ENCODE measurements at regions not wholly inside any gene's neighbourhood (a gene's known extent, or its start where the extent isn't known, plus 50 kb on each side); places are given as distances from the start of the nearest gene placed in this dataset.

DNA sequence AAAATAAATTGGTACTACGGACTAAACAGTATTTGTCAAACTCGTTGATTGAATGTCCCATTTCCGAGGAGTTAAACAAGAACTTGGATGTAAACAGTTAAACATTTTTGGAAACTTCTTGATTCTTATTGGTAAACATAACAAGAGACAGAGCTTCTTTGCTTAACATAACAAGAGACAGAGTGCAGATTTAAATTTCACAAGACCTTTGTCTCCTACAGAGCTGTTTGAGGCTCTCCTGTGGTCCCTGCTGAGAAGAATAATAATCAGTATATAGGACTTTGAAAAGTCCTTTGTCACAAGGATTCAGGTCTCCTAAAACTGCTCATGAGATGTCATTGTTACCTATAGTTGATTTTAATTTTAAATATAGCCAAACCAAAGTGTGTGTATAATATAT is 170.6 kb upstream of the C21orf91 start:
- no peak overlapping the region for H3K4me3 ChIP-seq (ENCODE audit: low read depth, low read length)
- TF ChIP-seq, protein P1, sequence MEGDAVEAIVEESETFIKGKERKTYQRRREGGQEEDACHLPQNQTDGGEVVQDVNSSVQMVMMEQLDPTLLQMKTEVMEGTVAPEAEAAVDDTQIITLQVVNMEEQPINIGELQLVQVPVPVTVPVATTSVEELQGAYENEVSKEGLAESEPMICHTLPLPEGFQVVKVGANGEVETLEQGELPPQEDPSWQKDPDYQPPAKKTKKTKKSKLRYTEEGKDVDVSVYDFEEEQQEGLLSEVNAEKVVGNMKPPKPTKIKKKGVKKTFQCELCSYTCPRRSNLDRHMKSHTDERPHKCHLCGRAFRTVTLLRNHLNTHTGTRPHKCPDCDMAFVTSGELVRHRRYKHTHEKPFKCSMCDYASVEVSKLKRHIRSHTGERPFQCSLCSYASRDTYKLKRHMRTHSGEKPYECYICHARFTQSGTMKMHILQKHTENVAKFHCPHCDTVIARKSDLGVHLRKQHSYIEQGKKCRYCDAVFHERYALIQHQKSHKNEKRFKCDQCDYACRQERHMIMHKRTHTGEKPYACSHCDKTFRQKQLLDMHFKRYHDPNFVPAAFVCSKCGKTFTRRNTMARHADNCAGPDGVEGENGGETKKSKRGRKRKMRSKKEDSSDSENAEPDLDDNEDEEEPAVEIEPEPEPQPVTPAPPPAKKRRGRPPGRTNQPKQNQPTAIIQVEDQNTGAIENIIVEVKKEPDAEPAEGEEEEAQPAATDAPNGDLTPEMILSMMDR (IDR thresholded peaks at IDR 0.05; ENCODE audit: borderline replicate concordance, insufficient read depth, low read depth, low read length): no peak

DNA sequence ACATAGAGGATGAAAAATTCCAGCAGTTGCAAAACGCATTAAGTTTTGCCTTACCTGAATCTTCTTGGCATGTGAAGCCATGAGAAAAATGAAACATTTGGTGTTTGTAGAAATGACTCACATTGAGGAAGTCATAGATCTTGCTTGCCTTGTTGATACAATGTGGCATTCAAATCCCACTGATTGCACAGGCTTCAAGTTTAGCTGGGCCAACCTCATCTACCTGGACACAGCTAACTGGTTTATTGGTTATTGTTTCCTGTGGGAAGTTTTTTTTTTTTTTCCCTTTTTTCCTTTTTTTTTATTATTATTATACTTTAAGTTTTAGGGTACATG is 168.9 kb upstream of the C21orf91 start:
- no peak overlapping the region for H3K4me3 ChIP-seq (ENCODE audit: low read depth, low read length)
- TF ChIP-seq, protein P1 (IDR thresholded peaks at IDR 0.05; ENCODE audit: borderline replicate concordance, insufficient read depth, low read depth, low read length): no peak

DNA sequence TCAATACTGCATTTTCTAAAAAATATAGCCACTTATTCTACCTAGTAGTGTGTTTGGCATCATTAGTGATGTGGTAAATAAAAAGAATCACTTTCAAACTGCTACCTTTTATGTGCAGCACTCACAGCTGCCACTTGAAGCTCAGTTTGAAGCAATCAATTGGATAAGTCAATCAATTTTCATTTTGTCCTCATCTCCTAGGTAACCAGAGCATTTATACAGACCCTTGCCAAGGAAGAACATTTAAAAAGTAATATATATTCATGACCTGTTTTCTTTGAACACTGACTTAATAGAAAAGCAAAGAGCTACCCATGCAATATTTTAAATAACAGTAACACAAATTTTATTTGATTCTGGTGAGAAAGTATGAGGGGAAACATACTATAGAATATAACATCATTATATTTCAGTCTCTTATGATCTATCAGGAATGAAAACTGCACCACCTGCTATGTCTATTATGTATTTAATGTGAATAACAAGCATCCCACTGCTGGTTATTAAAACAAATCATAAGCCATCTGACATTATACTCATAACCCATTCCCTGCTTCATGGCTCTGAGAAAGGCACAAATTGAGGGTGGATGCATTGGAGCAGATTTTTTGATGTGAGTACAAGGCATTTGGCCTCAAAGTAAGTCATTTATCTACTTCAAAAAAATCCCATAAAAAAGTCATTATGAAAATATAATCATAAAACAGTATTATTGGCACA is 168.4 kb upstream of the C21orf91 start:
- no peak overlapping the region for H3K4me3 ChIP-seq (ENCODE audit: low read depth, low read length)
- TF ChIP-seq, protein P1 (IDR thresholded peaks at IDR 0.05; ENCODE audit: borderline replicate concordance, insufficient read depth, low read depth, low read length): no peak

DNA sequence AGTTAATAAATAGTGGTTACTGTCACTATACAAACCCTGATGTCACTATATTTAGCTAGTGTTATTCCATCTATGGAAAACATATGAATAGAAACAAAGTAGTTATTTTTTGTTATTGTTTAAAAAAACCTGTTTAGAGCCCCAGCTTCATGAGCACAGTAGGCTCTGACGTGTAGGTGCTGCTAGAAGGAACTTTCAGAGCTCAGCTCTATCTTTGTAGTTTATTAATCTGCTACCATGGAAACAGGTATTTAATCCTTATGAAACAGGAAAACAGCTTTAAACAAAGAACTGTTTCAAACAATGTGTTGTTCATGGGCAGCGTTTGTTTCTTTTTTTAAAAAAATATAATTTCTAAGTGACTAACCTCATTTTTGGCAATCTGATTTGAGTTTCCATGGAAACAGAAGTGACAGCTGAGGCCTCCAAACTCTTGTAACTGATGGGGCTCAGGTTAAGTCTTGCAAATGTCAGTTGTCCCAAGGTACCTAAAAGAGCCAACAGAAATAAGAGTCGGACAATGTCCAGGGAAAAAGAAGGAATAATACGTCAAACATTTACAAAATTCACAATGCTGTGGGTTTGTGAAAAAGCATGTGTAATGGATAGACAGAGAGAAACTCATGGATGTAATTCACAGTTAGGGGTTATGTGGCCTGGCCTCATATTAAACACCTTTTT is 162.0 kb upstream of the C21orf91 start:
- H3K4me3 ChIP-seq (ENCODE audit: low read depth, low read length): no peak overlapping the region
- TF ChIP-seq, protein P1 (IDR thresholded peaks at IDR 0.05; ENCODE audit: borderline replicate concordance, insufficient read depth, low read depth, low read length): no peak

GRCh38 chr21:17979763-17980162 is 160.6 kb upstream of the C21orf91 start:
- H3K4me3 ChIP-seq (ENCODE audit: low read depth, low read length): no peak overlapping the region
- TF ChIP-seq, protein P1 (IDR thresholded peaks at IDR 0.05; ENCODE audit: borderline replicate concordance, insufficient read depth, low read depth, low read length): no peak

DNA sequence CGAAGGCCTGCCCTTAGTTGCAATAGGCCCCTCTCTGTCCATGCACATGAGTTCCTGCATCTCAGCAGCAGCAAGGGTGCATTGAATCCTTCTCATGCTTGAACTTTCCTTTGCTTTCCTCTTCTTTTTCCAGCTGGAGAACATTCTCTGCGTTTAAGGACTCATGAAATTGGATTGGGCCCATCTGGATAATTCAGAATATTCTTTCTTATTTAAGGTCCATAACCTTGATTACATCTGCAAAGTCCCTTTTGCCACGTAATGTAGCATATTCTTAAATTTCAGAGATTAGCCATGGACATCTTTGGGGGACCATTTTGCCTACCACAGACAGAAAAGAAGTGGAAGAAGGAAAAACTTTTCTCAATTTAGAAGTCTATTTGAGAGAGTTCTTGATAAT is 159.7 kb upstream of the C21orf91 start:
- no peak overlapping the region for H3K4me3 ChIP-seq (ENCODE audit: low read depth, low read length)
- TF ChIP-seq, protein P1 (IDR thresholded peaks at IDR 0.05; ENCODE audit: borderline replicate concordance, insufficient read depth, low read depth, low read length): no peak

DNA sequence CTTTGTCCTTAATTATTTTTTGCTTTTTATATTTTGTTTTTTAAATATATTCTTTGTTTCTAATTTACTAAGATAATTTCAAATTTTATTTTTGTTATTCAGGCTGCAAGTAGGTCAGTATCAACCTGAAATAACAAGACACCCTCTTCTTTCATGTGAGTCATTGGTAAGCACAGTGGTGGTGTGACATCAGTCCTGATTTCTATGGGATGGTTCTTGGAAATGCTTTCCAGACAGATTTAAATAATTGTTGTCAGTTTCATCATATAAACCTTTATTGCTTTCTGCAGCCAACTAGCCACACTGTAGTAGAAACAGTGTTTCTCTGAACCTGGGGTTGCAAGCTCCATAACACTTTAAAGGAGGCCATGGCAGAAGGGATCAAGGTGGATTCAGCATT is 157.5 kb upstream of the C21orf91 start:
- no peak overlapping the region for H3K4me3 ChIP-seq (ENCODE audit: low read depth, low read length)
- TF ChIP-seq, protein P1 (IDR thresholded peaks at IDR 0.05; ENCODE audit: borderline replicate concordance, insufficient read depth, low read depth, low read length): no peak

Data from GM12875 (cell line).